ENCODE measurements at regions not wholly inside any gene's neighbourhood (a gene's known extent, or its start where the extent isn't known, plus 50 kb on each side); places are given as distances from the start of the nearest gene placed in this dataset.

DNA sequence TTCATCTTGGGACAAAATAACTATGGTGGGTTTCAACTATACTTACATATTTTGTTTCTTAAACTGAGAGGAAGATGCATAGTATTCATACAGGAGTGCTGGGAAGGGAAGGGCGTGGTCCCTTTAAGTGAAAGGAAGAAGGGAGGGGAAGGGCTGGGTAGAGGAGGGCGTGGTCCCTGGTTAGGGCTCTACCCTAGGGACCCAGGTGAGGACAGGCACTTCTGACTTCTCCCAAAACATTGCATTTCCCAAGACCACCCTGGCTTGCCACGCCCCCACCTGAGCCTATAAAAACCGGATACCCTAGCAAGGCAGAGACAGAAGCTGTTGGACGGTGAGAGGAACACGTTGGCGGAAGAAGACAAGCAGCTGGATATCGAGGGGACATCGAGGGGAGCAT, 157.6 kb upstream of the PLXNA4 start:
- no peak for DNase-seq

DNA sequence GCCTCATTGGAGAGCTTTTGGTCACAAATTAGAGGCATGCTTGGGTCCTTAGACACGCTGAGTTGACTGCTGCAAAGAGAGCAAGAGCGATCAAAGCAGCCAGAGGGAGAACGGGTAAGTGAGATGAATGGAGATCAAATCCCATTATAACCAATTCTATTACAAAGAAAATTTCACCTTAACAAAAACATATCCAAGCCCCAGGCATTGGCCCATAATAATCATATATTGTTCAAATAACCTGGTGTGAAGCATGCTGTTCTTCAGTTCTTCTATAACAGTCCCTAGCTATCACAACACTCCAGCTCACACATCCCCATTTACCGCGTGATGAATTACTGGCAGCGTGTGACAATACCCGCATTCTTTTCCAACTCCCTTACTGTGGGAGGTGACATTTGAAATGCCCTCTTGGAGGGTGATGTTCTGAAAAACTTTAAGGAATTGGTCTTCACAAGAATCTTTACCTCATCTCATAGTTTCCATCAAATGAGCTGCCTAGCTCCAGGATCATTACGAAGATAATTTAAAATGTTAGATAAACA, 156.1 kb upstream of the PLXNA4 start:
- DNase-seq = no peak

DNA sequence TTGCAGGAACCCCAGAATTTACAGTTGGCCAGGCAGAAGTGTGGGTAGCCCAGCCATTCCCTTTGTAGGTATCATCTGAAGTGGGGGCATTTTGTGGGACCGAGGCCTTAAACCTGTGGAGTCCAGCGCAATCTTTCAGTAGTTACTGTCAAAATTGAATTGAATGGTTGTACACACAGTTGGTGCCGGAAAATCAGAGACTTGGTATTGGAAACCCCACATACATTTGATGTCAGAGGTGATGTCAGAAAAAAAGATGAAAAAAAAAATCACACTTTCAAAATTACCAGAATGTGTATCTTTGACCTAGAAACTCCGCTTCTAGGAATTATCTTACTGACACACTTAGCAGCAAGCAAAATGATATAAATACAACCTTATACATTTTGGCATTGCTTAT, 153.8 kb upstream of the PLXNA4 start:
- DNase-seq = no peak

DNA sequence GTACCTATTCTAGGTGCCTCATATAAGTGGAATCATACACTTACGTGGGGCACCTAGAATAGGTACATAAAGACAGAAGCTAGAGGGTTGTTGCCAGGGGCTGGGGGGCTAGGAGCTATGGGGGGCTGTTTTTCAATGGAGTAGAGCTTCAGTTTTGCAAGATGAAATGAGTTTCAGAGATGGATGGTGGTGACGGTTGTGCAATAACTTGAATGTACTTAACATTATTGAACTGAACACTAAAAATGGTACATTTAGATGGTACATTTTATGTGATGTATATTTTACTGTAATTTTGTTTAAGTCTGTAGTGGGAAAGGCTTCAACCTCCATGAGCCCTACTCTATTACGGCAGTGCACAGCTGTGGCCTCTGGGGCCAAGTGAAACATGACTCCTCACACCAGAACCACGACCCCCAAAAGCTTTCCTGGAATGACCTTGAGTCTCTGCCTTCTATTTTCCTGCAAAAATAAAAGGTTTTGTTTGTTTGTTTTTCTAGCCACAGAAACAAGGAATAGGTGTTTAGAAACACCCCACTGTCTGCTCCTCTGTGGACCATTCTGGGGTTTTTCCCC, 147.3 kb upstream of the PLXNA4 start:
- no peak for DNase-seq

DNA sequence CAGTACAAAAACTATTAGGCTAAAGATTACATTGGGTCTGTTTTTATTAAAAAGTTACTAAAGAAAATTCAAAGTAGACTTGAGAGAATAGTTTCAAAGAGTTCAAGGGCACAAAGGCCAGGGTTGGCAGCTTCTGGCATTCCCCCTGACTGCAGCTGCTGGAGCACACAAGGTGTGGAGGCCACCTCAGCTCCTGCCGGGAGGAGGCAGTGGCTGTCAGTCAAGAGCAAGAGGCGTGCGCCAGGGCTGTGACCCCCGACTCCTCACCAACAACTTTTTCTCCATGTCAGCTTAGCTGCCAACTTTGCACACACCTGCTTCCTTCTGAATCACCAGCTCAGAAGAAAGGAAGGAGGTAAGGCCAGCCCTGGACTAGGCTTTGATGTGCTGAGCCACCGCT, 144.6 kb upstream of the PLXNA4 start:
- DNase-seq = no peak

DNA sequence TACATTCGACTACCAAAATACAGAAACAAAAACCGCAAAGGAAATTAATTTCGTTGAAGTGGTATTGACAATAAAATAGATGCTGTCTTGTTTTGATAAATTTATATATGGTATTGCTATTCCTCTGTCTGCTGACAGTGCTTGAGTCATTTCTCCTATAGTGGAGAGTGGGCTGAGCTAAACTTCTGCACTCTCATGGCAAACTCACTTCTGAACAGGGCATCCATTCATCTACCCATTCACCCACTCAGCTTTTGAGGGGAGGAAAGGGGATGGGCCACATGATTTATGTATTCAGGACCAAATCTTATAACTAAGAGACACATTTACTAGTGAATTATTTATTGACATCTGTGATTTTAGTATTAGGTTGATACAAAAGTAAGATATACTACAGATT, 137.6 kb upstream of the PLXNA4 start:
- DNase-seq = no peak

DNA sequence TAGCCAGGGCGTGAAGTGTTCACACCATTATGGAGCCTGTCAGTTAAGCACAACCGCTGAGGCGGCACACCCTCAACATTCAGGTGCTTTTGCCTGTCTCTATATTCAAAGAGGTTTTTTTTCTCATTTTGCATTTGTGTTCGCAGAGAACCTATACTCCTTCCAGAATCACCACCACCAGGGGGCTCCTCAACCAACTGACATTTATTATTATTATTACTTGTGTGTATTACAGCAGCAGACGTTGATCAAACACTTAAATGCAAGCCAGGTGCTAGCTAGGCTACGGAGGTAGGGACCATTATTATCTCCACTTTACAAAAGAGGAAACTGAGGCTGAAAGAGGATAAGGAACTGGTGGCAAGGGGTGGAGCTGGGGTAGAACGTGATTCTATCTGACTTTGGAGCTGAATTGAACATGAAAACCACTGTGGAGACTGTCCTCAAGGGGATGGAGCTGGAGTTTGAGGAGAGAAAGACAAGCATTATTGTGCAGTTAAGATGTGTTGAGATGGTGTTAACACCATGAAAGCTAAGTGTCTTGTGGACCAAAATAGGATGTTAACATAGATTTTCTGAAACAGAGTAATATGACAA, 133.8 kb upstream of the PLXNA4 start:
- DNase-seq = no peak

DNA sequence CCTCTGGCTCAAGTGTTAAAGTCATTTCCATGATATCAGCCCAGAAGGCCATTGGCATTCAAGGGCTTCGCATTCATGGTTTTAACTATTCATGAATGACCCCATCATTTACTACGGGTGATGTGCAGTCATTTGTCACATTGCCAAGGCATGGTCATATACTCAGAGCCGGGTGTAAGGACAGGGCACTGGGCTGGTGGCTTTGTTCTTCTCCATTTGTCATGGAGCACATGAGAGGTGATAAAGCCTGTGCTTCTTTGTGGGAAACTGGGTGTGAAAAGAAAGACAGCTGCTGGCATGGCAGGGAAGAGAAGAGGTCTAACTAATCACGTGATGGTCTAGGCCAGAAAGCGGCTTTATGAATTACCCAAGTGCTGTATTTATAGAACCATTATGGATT, 132.2 kb upstream of the PLXNA4 start:
- no peak for DNase-seq

DNA sequence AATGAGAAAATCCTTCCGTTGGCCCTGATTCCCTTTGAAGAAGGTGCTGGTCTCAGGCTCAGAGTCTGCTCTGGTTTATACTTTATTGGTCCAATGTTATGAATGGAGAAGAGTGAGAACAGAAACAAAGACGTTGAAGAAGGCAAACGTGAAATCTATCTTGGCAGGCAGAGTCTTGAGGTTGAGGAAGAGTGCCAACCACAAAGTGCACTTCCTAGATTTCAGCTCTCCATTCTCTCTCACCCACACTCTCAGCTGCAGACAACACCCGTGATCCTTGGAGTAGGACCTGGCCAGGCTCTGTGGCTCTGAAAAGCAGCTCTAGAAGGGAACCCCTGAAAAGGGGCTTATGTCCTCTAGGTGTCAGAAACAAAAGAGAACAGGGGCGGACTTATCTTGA, 128.9 kb upstream of the PLXNA4 start:
- DNase-seq = no peak

DNA sequence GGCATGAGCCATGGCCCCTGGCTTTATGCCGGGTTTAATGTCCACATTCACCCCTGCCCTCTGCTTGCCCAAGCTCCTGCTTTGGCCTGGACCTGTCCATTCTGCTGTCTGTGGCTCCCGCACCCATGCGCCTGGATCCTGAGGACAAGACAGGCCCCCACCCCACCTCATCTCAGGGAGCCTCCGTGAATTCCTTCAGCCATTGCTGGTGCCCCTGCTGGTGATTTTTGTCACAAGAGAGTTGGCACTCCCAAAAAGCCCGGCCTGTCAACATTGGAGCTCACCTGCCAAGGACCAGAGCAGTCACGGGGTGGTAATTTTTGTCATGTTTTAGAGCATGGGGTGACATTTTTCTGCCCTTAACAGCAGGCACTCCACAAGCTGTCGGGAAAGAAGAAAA, 127.5 kb upstream of the PLXNA4 start:
- DNase-seq = no peak

DNA sequence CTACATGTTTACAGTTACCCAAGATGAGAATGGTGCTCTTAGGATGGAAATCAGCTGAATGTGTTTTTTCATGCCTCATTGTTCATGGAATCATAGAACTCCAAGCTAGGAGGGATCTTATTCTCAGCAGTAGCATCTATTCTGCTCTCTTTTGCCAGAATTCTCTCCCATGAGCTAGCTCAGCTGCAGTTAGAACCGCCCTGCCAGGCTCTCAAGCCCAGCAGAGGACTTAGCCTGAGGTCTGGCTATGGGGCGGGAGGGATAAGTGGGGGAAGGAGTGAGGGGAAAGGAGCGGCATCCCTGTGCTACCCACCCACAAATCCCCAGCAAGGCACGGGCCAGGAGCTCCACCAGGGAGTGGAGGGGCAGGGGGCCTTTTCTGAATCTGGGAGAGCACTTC, 120.7 kb upstream of the PLXNA4 start:
- no peak for DNase-seq

DNA sequence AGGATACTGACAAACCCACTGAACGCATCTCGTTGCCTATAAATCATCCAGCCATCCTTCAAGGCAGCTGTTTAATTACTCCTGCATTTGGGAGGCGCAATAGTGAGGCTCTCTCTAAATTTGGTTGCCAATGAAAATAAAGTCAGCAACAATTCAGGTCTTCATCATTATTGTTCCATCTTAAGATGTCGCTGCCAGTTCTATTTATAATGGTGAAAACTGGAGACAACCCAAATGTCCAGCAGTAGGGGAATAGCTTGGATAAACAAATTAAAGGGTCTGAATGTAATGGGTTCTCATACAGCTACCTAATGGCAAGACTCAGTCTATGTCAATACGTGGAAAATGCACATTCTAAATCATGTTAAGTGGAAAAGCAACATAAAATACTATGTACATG, 120.1 kb upstream of the PLXNA4 start:
- DNase-seq = no peak

DNA sequence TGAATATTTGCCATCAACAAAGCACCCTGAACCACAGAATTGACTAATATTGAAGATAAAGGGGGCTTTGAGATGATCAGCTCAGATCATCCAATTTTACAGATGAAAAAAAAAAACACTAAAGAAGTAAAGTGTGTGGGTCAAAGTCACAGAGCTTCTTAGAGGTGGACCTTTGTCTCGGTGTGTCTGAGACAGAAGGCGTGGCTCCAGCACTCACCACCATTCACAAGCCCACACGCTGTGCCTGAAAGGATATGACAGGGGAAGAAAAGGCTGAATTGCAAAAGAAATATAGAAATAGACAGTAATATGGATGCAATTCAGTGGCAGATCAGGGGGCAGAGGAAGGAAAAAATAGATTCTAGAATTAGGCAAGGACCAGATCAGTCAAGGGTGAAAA, 114.9 kb upstream of the PLXNA4 start:
- DNase-seq = no peak

DNA sequence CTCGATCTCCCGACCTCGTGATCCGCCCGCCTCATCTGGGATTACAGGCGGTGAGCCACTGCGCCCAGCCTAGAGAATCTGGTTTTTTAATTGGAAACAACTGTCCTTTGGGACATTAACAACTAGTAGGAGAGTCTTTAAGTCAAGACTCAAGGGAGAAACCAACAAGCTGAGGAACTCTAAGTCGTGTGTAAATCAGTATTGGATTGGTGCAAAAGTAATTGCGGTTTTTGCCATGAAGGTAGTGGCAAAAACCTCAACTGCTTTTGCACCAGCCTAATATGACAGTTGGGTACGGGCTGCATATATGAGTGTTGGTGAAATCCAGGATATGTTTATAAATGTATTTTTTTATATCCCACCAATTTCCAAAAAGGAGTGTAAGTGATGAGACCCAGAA, 113.9 kb upstream of the PLXNA4 start:
- no peak for DNase-seq

DNA sequence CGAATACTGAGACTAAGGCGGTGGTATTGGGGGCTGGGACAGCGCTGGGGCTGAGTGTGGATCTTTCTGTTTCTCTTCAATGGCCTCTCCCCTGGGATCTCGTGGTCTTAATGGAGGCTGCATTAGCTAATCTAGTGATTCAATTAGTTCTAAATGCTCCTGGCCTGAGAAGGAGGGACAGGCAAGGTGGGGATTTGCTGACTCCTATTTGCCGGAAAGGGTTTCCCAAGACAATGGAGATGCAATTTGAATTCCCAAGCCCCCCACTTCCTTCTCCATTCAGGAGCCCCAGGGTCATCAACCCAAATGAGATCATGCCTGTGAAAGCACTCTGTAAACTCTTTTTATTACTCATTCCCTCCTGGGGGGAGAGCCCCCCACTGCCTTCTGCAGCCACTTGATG, 111.7 kb upstream of the PLXNA4 start:
- no peak for DNase-seq

DNA sequence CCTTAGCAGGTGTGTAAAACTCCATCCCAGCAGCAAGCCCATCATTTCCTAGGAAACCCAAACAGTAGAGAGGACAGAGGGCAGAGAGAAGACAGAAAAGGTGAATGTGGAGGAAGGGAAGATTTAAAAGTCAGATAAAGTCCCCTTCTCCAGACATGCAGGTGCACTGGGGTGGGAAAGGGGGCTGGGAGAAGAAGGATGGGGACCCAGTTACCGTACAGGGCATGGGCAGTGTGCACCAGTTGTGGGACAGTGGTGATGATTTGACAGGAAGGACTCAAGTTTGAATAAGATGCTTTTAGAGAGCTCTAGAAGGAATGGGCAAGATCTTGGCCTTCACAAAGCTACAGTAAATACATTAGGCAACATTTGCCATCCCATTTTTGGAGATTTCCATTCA, 110.7 kb upstream of the PLXNA4 start:
- no peak for DNase-seq

DNA sequence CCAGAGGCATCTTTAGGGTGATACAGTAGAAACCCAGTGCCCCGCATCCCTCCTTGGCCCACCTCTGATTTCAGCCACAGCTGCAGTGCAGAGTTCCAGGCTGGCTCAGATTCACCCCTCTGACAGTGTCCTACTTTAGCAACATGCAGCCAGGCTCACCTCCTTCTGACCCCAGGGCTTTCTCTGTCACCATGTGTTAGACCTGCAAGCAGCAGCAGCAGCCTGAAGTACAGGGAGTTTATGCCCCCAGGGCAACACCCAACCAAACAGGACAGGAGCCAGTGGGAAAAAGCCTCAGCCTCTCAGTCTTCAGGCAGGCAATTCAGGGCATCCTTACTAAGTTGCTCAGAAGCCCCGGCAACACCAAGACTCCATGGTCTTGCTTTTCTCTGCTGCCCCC, 109.0 kb upstream of the PLXNA4 start:
- no peak for DNase-seq

DNA sequence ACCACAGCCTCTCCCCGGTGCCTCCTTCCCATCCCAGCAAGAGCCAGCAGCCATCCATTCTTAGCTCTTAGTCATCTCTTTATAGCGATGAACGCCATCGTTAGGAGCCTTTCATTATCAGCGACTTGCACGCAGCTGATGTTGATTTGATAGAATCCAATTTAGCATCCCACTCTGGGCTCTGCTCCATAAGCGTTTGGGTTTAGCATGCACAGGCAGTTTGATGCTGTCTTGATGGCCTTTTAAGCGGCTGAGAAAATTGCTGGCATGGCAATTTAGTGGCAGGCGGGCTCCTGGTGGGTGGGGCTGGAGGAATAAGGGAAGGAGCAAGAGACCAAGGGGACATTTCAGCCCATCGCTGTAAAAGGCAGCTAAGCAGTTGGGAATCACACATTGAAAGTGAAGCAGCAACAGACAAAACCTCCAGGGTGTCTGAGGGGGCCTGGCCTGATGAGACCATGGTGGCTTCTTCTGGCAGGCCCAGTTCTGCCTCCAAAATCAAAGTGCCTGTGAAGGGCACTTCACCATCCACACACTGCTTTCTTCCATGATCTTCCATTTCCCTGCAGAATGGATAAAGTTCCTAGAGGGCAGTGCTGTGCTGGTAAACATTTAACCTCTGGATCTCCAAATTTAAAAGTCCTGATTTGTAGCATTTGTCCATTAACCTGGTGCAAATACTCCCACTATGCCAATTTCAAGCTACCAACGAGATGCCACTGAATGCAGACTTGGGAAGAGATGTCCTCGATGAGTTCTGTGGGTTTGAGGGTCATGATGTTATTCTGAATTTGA, 107.8 kb upstream of the PLXNA4 start:
- DNase-seq = no peak

DNA sequence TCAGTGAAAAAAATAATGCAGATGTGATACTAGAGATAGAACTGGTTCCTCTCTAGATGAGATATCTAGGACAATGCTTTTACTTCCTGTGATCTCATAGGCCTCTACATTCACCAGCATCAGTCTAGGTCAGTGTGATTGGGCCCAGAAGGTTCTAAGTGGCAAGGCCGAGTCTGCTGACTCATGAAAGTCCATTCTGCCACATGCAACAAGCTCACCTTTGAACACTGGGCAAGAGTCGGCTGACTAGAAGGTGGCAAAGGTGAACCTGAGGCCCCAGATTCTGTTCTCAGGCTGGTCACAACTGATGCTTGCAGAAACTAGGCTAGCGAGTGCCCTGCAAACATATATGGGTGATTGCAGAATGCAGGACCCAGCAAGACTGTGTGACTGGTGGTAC, 105.7 kb upstream of the PLXNA4 start:
- no peak for DNase-seq

DNA sequence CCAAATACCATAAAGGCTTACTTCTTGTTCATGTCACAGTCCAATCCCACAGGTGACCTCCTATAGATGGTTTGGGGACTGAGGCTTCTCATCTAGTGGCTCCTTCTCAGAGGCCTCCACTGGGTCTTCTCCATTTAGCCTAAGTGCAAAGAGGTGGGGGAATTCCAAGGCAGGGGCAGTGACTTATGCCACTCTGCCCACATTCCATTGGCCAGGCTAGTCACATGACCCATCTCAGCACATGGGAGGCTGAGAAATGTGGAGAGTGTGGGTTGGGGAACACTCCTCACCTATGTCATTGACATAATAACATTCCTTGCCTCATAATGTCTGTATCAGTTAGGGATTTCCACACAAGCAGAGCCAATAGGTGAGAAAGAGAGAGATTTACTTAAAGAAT, 104.3 kb upstream of the PLXNA4 start:
- no peak for DNase-seq

DNA sequence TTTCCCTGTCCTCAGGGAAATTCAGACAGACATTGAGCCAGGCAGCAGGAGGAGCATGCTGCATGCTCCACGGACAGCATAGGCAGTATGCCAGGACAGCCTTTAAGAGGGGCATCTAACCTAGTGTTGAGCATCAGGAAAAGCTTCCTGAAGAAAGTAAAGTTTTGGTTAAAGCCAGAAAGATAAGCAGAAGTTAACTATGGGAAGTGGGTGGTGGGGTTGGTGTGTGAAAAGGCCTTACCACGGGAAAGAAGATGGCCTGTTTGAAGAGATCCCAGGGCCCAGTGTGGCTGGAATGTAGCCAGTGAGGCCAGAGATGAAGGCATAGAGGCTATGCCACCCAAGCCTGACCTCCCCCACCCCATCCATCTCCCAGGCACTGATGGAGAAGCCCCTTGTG, 102.4 kb upstream of the PLXNA4 start:
- no peak for DNase-seq

DNA sequence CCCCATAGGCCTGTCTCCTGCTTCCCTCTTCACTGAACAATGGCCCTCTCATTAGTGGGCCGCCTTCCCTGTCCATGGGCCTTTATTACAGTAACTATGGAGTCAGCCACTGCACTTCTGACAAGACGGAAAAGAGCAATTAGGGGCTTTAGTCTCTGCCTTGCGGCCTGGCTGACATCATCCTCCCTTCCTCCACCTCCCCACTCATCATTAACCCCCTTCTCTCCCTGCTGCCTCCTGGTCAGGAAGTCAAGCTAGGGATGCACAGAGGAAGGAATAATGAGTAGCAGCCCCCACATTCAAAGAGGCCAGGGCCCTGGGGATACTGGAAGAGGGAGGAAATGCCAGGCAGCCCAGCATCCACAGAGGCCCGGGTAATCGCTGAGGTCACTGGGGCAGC, 101.6 kb upstream of the PLXNA4 start:
- DNase-seq = no peak

DNA sequence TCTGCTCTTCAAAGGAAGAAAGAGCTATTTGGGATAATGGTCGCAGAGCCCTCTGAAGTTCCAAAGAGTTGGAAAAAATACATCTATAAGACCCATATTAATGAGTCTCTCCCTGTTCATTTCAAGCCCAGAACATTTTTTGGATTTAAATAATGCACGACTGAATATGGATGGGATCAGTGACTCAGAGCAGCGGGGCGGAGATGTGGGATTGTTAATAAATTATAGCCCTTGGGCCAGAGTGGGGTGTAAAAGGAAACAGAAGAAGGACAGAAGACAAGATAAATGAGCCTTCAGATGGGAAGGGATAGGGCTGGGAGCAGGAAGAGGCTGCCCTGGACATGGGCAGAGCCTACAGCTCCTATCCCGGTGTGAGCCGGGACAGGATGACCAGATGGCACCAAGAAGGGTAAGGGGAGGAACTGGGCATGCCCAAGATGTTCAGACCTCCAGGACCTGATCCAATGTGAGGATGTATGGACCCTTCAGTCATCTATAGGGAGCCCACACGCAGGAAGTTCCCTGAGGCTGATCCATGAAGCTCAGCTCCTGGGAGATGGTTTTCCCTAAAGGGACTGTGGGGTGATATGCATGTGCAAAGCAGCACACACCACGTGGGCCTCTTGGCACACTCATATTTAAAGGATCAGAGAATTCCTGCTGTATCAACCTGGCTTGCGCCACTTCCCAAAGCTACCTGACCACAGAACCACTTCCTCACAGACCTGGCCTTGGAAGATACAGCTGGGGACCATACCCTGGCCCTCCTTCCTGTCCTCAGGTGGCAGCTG, 96.1 kb upstream of the PLXNA4 start:
- DNase-seq = no peak
